ENCODE measurements at regions not wholly inside any gene's neighbourhood (a gene's known extent, or its start where the extent isn't known, plus 50 kb on each side); places are given as distances from the start of the nearest gene placed in this dataset.
A peak's percentile ranks its signal among the peaks of the same experiment; 100 is the strongest.

DNA sequence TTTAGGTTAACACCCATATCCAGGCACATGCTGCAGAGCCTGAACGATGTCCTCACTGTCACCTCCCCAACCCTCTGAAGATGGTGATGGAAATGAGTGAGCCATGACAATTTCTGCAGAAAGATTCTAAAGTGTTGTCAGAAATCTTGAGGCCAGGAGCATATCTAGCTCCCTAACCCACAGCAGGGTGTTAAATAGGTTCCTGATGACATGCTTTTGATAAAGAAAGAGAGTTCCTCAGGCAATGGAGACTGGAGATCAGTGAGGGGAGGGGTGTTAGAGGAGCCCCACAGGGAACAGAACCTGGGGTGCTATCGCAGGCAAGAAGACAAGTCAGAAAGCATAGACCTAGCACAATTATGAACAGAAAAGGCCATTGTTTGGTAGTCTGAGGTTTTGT, 95.7 kb downstream of the ENC1 start:
- H3K4me3 ChIP-seq (ENCODE audit: low read depth, low read length): no peak overlapping the region
- no peak for DNase-seq (ENCODE audit: low read depth)
- in situ Hi-C loops (cut with HindIII; ENCODE audit: low sequenced_read_pairs): no loop called here
- TF ChIP-seq, protein P1, sequence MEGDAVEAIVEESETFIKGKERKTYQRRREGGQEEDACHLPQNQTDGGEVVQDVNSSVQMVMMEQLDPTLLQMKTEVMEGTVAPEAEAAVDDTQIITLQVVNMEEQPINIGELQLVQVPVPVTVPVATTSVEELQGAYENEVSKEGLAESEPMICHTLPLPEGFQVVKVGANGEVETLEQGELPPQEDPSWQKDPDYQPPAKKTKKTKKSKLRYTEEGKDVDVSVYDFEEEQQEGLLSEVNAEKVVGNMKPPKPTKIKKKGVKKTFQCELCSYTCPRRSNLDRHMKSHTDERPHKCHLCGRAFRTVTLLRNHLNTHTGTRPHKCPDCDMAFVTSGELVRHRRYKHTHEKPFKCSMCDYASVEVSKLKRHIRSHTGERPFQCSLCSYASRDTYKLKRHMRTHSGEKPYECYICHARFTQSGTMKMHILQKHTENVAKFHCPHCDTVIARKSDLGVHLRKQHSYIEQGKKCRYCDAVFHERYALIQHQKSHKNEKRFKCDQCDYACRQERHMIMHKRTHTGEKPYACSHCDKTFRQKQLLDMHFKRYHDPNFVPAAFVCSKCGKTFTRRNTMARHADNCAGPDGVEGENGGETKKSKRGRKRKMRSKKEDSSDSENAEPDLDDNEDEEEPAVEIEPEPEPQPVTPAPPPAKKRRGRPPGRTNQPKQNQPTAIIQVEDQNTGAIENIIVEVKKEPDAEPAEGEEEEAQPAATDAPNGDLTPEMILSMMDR (IDR thresholded peaks at IDR 0.05; ENCODE audit: low read depth, low read length, missing control alignments): no peak

DNA sequence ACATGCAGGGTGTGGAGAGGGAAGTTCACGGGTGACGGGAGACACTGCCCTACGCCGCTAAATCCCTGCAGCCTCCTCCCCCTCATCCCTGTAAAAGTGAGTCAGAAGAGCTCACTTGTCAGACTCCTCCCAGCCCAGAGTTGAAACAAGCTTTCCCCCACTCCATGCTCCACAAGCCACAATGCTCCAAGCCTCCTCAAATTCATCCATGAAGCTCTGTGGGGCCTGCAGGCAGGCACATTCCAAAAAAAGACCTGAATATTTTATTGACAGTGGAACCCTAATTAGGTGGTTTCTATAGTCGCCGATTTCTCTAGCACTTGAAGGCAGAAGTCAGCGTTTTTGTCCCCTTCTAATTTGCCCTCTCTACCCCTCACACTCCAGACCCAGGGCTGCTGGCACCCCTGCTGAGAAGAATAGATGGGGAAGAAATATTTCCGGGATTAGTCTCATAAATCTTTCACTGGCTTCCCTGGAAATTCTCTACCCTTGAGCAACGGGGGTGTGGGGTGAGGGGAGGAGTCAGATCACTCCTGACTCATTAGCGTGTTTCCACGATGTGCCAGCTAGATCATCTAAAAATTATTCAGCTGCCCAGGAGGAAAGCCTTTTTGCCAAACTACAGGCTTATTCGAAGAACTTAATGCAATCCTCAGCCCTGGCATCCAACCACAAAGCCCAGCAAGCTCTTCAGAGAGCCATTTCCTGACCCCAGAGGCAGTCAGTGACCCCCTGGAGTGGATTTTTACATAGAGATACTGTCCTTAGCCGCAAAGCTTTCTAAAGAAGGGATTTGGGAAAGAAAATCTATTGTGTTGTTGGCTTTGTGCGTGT, 97.1 kb downstream of the ENC1 start:
- H3K4me3 ChIP-seq (ENCODE audit: low read depth, low read length): peak overlapping the region; percentile 21
- in situ Hi-C loops (cut with HindIII; ENCODE audit: low sequenced_read_pairs): no loop called here
- TF ChIP-seq, protein P1 (IDR thresholded peaks at IDR 0.05; ENCODE audit: low read depth, low read length, missing control alignments): no peak
- peak; percentile 86 for DNase-seq (ENCODE audit: low read depth)

DNA sequence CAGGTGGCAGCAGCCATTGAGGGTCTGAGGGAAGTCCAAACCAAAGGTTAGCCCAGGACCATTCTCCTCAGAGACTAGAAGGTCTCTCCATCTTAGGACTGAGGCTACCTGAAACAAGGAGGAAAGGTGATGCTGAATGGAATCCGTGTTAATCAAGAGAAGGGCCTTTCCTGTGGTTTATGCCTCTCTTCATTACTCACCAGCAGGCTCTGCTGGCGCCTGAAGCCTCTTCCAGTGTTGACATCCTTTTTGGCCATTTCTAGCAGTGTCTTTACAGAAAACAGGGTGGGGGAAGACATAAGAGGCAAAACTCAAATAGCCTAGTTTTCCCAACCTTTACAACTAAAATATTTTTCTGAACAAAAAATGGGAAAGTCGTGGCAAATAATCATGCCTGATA, 98.0 kb downstream of the ENC1 start:
- DNase-seq (ENCODE audit: low read depth): no peak
- TF ChIP-seq, protein P1 (IDR thresholded peaks at IDR 0.05; ENCODE audit: low read depth, low read length, missing control alignments): peak; percentile 3
- H3K4me3 ChIP-seq (ENCODE audit: low read depth, low read length): no peak overlapping the region
- in situ Hi-C loops (cut with HindIII; ENCODE audit: low sequenced_read_pairs): no loop called here

DNA sequence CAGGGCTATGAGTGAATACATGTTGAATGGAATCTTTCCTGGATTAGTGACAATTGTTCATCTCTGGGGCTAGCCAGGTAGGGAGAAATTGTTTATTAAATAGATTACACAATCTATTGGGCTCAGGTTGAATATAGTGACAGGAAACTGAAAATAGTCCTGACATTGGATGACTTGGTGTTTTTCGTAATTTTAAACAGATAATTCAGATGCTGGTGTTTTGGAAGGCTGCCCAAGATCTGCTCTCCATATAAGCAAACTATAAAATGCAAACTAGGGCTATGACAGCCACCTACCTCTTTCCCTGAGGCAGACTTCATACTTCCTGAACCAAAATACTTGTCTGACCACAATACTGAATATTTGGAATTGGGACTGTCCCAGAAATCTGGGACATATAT, 99.1 kb downstream of the ENC1 start:
- DNase-seq (ENCODE audit: low read depth): no peak
- in situ Hi-C loops (cut with HindIII; ENCODE audit: low sequenced_read_pairs): no loop called here
- H3K4me3 ChIP-seq (ENCODE audit: low read depth, low read length): no peak overlapping the region
- TF ChIP-seq, protein P1 (IDR thresholded peaks at IDR 0.05; ENCODE audit: low read depth, low read length, missing control alignments): no peak

DNA sequence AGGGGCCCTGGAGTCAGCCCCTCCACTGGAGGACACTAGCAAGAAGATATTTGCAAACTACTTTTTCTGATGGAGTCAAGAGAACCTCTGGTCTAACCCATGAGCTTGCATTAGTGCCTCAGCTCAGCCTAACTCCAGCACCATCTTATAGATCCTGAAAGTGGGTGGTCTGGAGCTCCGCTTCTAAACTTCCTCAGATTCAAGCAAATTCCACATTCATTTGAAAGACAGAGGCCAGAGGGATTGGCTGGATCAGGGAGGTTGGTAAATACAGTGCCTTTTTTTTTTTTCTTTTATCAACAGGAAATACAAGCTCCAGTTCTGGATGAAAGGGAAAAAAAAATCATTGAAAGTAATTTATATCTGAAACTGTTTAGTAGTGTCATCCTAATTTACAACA, 99.9 kb downstream of the ENC1 start:
- DNase-seq (ENCODE audit: low read depth): no peak
- TF ChIP-seq, protein P1 (IDR thresholded peaks at IDR 0.05; ENCODE audit: low read depth, low read length, missing control alignments): no peak
- H3K4me3 ChIP-seq (ENCODE audit: low read depth, low read length): no peak overlapping the region
- in situ Hi-C loops (cut with HindIII; ENCODE audit: low sequenced_read_pairs): no loop called here

DNA sequence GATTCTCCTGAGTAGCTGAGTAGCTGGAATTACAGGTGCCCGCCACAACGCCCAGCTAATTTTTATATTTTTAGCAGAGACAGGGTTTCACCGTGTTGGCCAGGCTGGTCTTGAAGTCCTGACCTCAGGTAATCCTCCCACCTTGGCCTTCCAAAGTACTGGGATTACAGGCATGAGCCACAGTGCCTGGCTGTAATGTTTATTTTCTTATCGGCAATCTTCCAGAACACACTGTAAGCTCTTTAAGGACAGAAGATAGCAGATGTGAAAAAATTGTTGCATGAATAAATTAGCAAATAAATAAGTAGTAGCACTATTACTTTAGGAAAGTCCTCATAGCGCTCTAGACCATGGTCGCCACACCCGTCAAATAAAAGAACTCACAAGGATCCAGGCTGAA, 100.5 kb downstream of the ENC1 start:
- in situ Hi-C loops (cut with HindIII; ENCODE audit: low sequenced_read_pairs): no loop called here
- TF ChIP-seq, protein P1 (IDR thresholded peaks at IDR 0.05; ENCODE audit: low read depth, low read length, missing control alignments): no peak
- no peak for DNase-seq (ENCODE audit: low read depth)
- H3K4me3 ChIP-seq (ENCODE audit: low read depth, low read length): no peak overlapping the region
